Stimulated activated CD4-positive, alpha-beta T cell treated with anti-CD3 and anti-CD28 coated beads, TNF-alpha, amount 100 ng/mL, for 1 hour (primary cell): ENCODE measurements at regions not wholly inside any gene's neighbourhood (a gene's known extent, or its start where the extent isn't known, plus 50 kb on each side); places are given as distances from the start of the nearest gene placed in this dataset.
"Not testable (repeated sequence)": the region's sequence is repeated elsewhere in the genome, so short reads cannot be mapped to it uniquely, and the experiment has no call there.

Experiments
- DNase-seq, 3 donors: peaks; one replicate each; pipeline ENCODE4 v3.0.0-alpha.2; 2020; ENCODE audit warnings: low read depth in 3 of 3, low spot score in 1 of 3

- no peak for DNase-seq
These were observed 489.5 kb downstream of the STIM2 start for GRCh38 chr4:27350161-27350560.

- no peak for DNase-seq
These were observed 496.6 kb downstream of the STIM2 start for GRCh38 chr4:27357283-27357682.

- DNase-seq, result no peak
These were observed 497.6 kb downstream of the STIM2 start for GRCh38 chr4:27358269-27358668.

GRCh38 chr4:27360131-27360530, 499.5 kb downstream of the STIM2 start:
- no peak for DNase-seq

- no peak for DNase-seq
These were observed 500.2 kb downstream of the STIM2 start for GRCh38 chr4:27360790-27361267.

GRCh38 chr4:27364509-27364908, 503.9 kb downstream of the STIM2 start:
- DNase-seq, result no peak

GRCh38 chr4:27366104-27366823, 505.6 kb downstream of the STIM2 start:
- no peak for DNase-seq

GRCh38 chr4:27368781-27369180, 508.1 kb downstream of the STIM2 start:
- DNase-seq, result no peak

- DNase-seq, result no peak
These were observed 521.2 kb downstream of the STIM2 start for GRCh38 chr4:27381815-27382214.

- no peak for DNase-seq
These were observed 527.1 kb downstream of the STIM2 start for GRCh38 chr4:27387711-27388110.

- no peak for DNase-seq
These were observed 537.2 kb downstream of the STIM2 start for GRCh38 chr4:27397886-27398285.

- no peak for DNase-seq
These were observed 538.1 kb downstream of the STIM2 start for GRCh38 chr4:27398631-27399310.

- no peak for DNase-seq
These were observed 547.0 kb downstream of the STIM2 start for GRCh38 chr4:27407616-27408015.

- DNase-seq, result no peak
These were observed 552.0 kb downstream of the STIM2 start for GRCh38 chr4:27412613-27413012.

- DNase-seq, result no peak
These were observed 554.5 kb downstream of the STIM2 start for GRCh38 chr4:27414887-27415731.

GRCh38 chr4:27428661-27429060, 568.0 kb downstream of the STIM2 start:
- DNase-seq, result no peak

- DNase-seq, result no peak
These were observed 568.8 kb downstream of the STIM2 start for GRCh38 chr4:27429364-27429871.

- no peak for DNase-seq
These were observed 581.5 kb downstream of the STIM2 start for GRCh38 chr4:27442146-27442545.

- DNase-seq, result not testable (repeated sequence)
These were observed 582.0 kb downstream of the STIM2 start for GRCh38 chr4:27442661-27443060.

GRCh38 chr4:27463816-27464215, 603.2 kb downstream of the STIM2 start:
- DNase-seq, result no peak

GRCh38 chr4:27467351-27467750, 606.7 kb downstream of the STIM2 start:
- no peak for DNase-seq

- no peak for DNase-seq
These were observed 611.7 kb downstream of the STIM2 start for GRCh38 chr4:27472364-27472763.
